ENCODE measurements at regions not wholly inside any gene's neighbourhood (a gene's known extent, or its start where the extent isn't known, plus 50 kb on each side); places are given as distances from the start of the nearest gene placed in this dataset.

DNA sequence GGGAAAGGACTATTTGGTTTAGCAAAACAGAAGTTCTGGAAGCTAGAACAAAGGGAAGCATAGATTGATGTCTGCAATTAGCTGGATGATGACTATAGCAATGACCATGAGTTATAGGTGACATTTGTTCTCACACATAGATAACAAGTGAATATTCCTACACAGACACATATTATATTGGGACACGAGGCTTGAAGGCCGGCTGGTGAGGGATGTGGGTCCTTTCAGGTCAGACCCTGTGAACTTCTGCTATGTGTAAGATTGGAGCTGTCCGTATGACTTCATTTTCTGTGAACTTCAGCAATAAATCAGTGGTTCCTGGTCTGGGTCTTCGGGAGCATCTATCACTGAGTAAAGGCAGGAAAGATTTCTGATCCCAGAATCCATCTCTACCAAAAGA lies 253.6 kb upstream of the CFAP20DC start:
- H3K27ac ChIP-seq (replicated peaks) = no peak overlapping the region
- DNase-seq (ENCODE audit: low read depth in 1 of 2, low spot score in 1 of 2) = no peak
- H3K27me3 ChIP-seq (ENCODE audit: insufficient read depth, poor library complexity, severe bottlenecking) = no peaks in the 10 kb centered on the region
- no peak for TF ChIP-seq GABPA (IDR thresholded peaks at IDR 0.05; ENCODE audit: low read depth)
- TF ChIP-seq, protein P1, sequence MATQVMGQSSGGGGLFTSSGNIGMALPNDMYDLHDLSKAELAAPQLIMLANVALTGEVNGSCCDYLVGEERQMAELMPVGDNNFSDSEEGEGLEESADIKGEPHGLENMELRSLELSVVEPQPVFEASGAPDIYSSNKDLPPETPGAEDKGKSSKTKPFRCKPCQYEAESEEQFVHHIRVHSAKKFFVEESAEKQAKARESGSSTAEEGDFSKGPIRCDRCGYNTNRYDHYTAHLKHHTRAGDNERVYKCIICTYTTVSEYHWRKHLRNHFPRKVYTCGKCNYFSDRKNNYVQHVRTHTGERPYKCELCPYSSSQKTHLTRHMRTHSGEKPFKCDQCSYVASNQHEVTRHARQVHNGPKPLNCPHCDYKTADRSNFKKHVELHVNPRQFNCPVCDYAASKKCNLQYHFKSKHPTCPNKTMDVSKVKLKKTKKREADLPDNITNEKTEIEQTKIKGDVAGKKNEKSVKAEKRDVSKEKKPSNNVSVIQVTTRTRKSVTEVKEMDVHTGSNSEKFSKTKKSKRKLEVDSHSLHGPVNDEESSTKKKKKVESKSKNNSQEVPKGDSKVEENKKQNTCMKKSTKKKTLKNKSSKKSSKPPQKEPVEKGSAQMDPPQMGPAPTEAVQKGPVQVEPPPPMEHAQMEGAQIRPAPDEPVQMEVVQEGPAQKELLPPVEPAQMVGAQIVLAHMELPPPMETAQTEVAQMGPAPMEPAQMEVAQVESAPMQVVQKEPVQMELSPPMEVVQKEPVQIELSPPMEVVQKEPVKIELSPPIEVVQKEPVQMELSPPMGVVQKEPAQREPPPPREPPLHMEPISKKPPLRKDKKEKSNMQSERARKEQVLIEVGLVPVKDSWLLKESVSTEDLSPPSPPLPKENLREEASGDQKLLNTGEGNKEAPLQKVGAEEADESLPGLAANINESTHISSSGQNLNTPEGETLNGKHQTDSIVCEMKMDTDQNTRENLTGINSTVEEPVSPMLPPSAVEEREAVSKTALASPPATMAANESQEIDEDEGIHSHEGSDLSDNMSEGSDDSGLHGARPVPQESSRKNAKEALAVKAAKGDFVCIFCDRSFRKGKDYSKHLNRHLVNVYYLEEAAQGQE (IDR thresholded peaks at IDR 0.05; ENCODE audit: insufficient replicate concordance, low read depth) = no peak
- no peak for TF ChIP-seq POLR2AphosphoS5 (IDR thresholded peaks at IDR 0.05; ENCODE audit: low read depth)
- TF ChIP-seq, protein P2, sequence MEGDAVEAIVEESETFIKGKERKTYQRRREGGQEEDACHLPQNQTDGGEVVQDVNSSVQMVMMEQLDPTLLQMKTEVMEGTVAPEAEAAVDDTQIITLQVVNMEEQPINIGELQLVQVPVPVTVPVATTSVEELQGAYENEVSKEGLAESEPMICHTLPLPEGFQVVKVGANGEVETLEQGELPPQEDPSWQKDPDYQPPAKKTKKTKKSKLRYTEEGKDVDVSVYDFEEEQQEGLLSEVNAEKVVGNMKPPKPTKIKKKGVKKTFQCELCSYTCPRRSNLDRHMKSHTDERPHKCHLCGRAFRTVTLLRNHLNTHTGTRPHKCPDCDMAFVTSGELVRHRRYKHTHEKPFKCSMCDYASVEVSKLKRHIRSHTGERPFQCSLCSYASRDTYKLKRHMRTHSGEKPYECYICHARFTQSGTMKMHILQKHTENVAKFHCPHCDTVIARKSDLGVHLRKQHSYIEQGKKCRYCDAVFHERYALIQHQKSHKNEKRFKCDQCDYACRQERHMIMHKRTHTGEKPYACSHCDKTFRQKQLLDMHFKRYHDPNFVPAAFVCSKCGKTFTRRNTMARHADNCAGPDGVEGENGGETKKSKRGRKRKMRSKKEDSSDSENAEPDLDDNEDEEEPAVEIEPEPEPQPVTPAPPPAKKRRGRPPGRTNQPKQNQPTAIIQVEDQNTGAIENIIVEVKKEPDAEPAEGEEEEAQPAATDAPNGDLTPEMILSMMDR (IDR thresholded peaks at IDR 0.05; ENCODE audit: insufficient read depth, low read length) = no peak
- TF ChIP-seq SPI1 (IDR thresholded peaks at IDR 0.05; ENCODE audit: borderline replicate concordance, low read depth) = no peak
- no peak overlapping the region for H3K4me3 ChIP-seq (replicated peaks; ENCODE audit: insufficient read depth, low read length)

DNA sequence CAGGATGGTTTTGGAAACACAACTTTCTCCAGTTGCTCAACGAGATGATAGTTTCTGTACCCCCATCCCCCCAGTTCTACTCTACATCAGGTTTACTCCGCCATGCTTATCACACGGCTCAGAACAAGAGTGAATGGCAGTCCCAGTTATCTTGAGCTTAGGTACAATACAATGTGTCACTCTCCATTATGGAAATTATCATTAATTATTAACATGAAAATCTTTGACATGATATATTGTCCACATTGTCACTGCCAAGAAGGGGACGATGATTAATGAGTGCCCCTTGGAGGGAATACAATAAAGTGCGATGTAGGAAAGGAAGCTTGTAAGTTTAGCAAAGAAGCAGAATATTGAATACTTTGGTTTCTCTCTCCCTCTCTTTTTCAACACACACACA lies 252.6 kb upstream of the CFAP20DC start:
- Histone ChIP-seq H3K4me3 (replicated peaks; ENCODE audit: insufficient read depth, low read length) (no peak overlapping the region), H3K27ac (replicated peaks) (no peak overlapping the region), H3K27me3 (ENCODE audit: insufficient read depth, poor library complexity, severe bottlenecking) (no peaks in the 10 kb centered on the region)
- TF ChIP-seq SPI1 (IDR thresholded peaks at IDR 0.05; ENCODE audit: borderline replicate concordance, low read depth) (no peak), POLR2AphosphoS5 (IDR thresholded peaks at IDR 0.05; ENCODE audit: low read depth) (no peak), GABPA (IDR thresholded peaks at IDR 0.05; ENCODE audit: low read depth) (no peak)
- TF ChIP-seq, protein P2 (IDR thresholded peaks at IDR 0.05; ENCODE audit: insufficient read depth, low read length) = no peak
- TF ChIP-seq, protein P1 (IDR thresholded peaks at IDR 0.05; ENCODE audit: insufficient replicate concordance, low read depth) = no peak
- no peak for DNase-seq (ENCODE audit: low read depth in 1 of 2, low spot score in 1 of 2)

DNA sequence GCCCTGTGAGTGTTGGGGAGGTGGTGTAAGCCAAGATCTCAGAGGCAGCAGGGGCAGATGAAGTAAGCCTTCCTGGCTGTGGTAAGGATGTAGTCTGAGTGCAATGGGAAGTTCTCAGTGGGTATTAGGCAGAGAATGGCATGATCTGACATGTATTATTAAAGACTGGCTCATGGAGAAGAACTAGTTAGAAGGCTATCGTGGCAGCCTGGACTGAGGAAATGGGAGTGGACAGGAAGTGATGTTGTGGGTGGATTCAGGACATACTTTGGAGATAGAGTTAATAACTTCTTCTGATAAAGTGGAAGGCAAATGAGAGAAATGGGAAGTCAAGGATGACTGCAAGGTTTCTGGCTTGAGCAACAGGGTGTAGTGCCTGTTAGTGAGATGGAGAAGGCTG lies 250.9 kb upstream of the CFAP20DC start:
- peak in 1 of 2 experiments; percentile 23 for DNase-seq (ENCODE audit: low read depth in 1 of 2, low spot score in 1 of 2)

DNA sequence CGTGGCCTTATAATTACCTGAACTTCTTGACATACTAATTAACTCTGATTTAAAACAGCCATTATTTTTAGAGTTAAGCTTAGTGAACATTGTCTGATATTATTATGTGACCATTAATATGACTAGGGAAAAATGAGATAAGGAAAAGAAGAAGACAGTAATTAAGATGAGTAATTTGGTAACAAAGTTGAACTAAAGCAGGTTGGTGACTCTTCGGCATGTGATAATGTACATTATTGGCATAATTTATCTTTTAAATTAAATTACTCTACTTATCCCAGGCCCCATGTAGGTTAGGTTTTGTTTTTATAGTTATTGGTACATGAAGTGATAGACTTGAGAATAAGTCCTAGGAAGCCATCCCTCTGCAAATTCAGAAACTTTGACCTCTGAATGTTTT lies 249.7 kb upstream of the CFAP20DC start:
- TF ChIP-seq SPI1 (IDR thresholded peaks at IDR 0.05; ENCODE audit: borderline replicate concordance, low read depth) (no peak), GABPA (IDR thresholded peaks at IDR 0.05; ENCODE audit: low read depth) (no peak), POLR2AphosphoS5 (IDR thresholded peaks at IDR 0.05; ENCODE audit: low read depth) (no peak)
- TF ChIP-seq, protein P1 (IDR thresholded peaks at IDR 0.05; ENCODE audit: insufficient replicate concordance, low read depth) = no peak
- TF ChIP-seq, protein P2 (IDR thresholded peaks at IDR 0.05; ENCODE audit: insufficient read depth, low read length) = no peak

More for the DNA sequence above, 250.9 kb upstream of the CFAP20DC start:
- Histone ChIP-seq H3K4me3 (replicated peaks; ENCODE audit: insufficient read depth, low read length) (no peak overlapping the region), H3K27ac (replicated peaks) (no peak overlapping the region), H3K27me3 (ENCODE audit: insufficient read depth, poor library complexity, severe bottlenecking) (no peaks in the 10 kb centered on the region)
- TF ChIP-seq GABPA (IDR thresholded peaks at IDR 0.05; ENCODE audit: low read depth) (no peak), SPI1 (IDR thresholded peaks at IDR 0.05; ENCODE audit: borderline replicate concordance, low read depth) (peak; percentile 39)

More for the DNA sequence above, 249.7 kb upstream of the CFAP20DC start:
- no peak overlapping the region for H3K27ac ChIP-seq (replicated peaks)
- no peaks in the 10 kb centered on the region for H3K27me3 ChIP-seq (ENCODE audit: insufficient read depth, poor library complexity, severe bottlenecking)
- DNase-seq (ENCODE audit: low read depth in 1 of 2, low spot score in 1 of 2) = no peak
- H3K4me3 ChIP-seq (replicated peaks; ENCODE audit: insufficient read depth, low read length) = no peak overlapping the region

All from HL-60 (cell line).